ENCODE measurements at regions not wholly inside any gene's neighbourhood (a gene's known extent, or its start where the extent isn't known, plus 50 kb on each side); places are given as distances from the start of the nearest gene placed in this dataset.

- no peak overlapping the region for H3K4me3 ChIP-seq
- no peak for TF ChIP-seq CTCF (IDR thresholded peaks at IDR 0.05; ENCODE audit: borderline replicate concordance)
- H3K36me3 ChIP-seq = no peaks in the 10 kb centered on the region
- no peak for DNase-seq
- no peaks in the 10 kb centered on the region for H3K4me1 ChIP-seq
- H3K27me3 ChIP-seq (ENCODE audit: low read depth) = no peaks in the 10 kb centered on the region
- H3K9me3 ChIP-seq (replicated peaks) = peaks cover 7% of the 10 kb centered on the region
- H3K27ac ChIP-seq (replicated peaks) = no peak overlapping the region
- intact Hi-C loops (cut with micrococcal nuclease) = no loop called here
Measured at GRCh38 chr4:160675550-160675949, 1488.2 kb downstream of the FSTL5 start.

- no peak for DNase-seq
- Histone ChIP-seq H3K4me1 (no peaks in the 10 kb centered on the region), H3K27me3 (ENCODE audit: low read depth) (no peaks in the 10 kb centered on the region), H3K4me3 (no peak overlapping the region), H3K27ac (replicated peaks) (no peak overlapping the region), H3K36me3 (no peaks in the 10 kb centered on the region), H3K9me3 (replicated peaks) (peaks cover 32% of the 10 kb centered on the region)
- intact Hi-C loops (cut with micrococcal nuclease) = no loop called here
- no peak for TF ChIP-seq CTCF (IDR thresholded peaks at IDR 0.05; ENCODE audit: borderline replicate concordance)
Measured at GRCh38 chr4:160685729-160686128, 1478.1 kb downstream of the FSTL5 start.

- Histone ChIP-seq H3K27ac (replicated peaks) (no peak overlapping the region), H3K4me3 (no peak overlapping the region), H3K36me3 (no peaks in the 10 kb centered on the region), H3K4me1 (no peaks in the 10 kb centered on the region), H3K27me3 (ENCODE audit: low read depth) (no peaks in the 10 kb centered on the region), H3K9me3 (replicated peaks) (no peaks in the 10 kb centered on the region)
- no peak for TF ChIP-seq CTCF (IDR thresholded peaks at IDR 0.05; ENCODE audit: borderline replicate concordance)
- DNase-seq = no peak
- intact Hi-C loops (cut with micrococcal nuclease) = no loop called here
Measured at GRCh38 chr4:160701671-160702070, 1462.1 kb downstream of the FSTL5 start.

- DNase-seq = no peak
- Histone ChIP-seq H3K36me3 (no peaks in the 10 kb centered on the region), H3K27me3 (ENCODE audit: low read depth) (no peaks in the 10 kb centered on the region), H3K4me3 (no peak overlapping the region), H3K4me1 (no peaks in the 10 kb centered on the region), H3K9me3 (replicated peaks) (no peaks in the 10 kb centered on the region), H3K27ac (replicated peaks) (no peak overlapping the region)
- intact Hi-C loops (cut with micrococcal nuclease) = no loop called here
- no peak for TF ChIP-seq CTCF (IDR thresholded peaks at IDR 0.05; ENCODE audit: borderline replicate concordance)
Measured at GRCh38 chr4:160709026-160709425, 1454.8 kb downstream of the FSTL5 start.

- no peaks in the 10 kb centered on the region for H3K9me3 ChIP-seq (replicated peaks)
Measured at GRCh38 chr4:160709546-160709945, 1454.3 kb downstream of the FSTL5 start.

More at GRCh38 chr4:160709546-160709945, 1454.3 kb downstream of the FSTL5 start:
- H3K27me3 ChIP-seq (ENCODE audit: low read depth) = no peaks in the 10 kb centered on the region
- intact Hi-C loops (cut with micrococcal nuclease) = no loop called here
- H3K4me1 ChIP-seq = no peaks in the 10 kb centered on the region
- no peaks in the 10 kb centered on the region for H3K36me3 ChIP-seq
- no peak for DNase-seq
- H3K27ac ChIP-seq (replicated peaks) = no peak overlapping the region
- TF ChIP-seq CTCF (IDR thresholded peaks at IDR 0.05; ENCODE audit: borderline replicate concordance) = no peak
- no peak overlapping the region for H3K4me3 ChIP-seq
